HCT116 (cell line): ENCODE measurements at regions not wholly inside any gene's neighbourhood (a gene's known extent, or its start where the extent isn't known, plus 50 kb on each side); places are given as distances from the start of the nearest gene placed in this dataset.
A peak's percentile ranks its signal among the peaks of the same experiment; 100 is the strongest.

ENCODE experiments used
- ATAC-seq: fragments of 200-7000 bp; cut with Tn5 transposase; 2 replicates; pipeline ENCODE4 v1.9.1; 2020; ENCODE audit warnings: mild to moderate bottlenecking, moderate library complexity
- BruUV-seq: library from RNA; stranded (reverse); fragments of 400-500 nt; replicated peaks from 2 replicates; lab custom pipeline; 2021; lab: Mats Ljungman, UMichigan
- CTCF ChIA-PET: fragments of 300-600 bp; sonication (Branson Sonifier 250); formaldehyde crosslinking; loops from one replicate; lab custom pipeline; 2021; ENCODE audit warnings: antibody characterized with exemption; lab: Charles Lee
- POLR2A ChIA-PET: fragments of 300-600, 350-600 bp; sonication (Branson Sonifier 250); formaldehyde crosslinking; loops from one replicate; lab custom pipeline; 2021; ENCODE audit warnings: antibody characterized with exemption; lab: Charles Lee
- RAD21 ChIA-PET, 2 experiments: fragments of 300-600 bp; sonication (Branson Sonifier 250); formaldehyde crosslinking; loops; one replicate each; lab custom pipeline; 2023; ENCODE audit warnings: low total read pairs in 2 of 2; ENCODE audit not compliant: uncharacterized antibody in 2 of 2, unreplicated experiment in 2 of 2, low non-redundant PET in 1 of 2; lab: Charles Lee
- DNase-seq: peaks from one replicate; pipeline ENCODE4 v3.0.0-alpha.2; 2010; ENCODE audit warnings: low read depth, low spot score
- H2AFZ ChIP-seq: fragments of 200-600 bp; shearing (Covaris generic), sonication (generic); 2 replicates; pipeline ENCODE4 v1.6.1; 2017; ENCODE audit warnings: low read depth, mixed run types, mixed read lengths, antibody characterized with exemption, low read length; ENCODE audit not compliant: poor library complexity, severe bottlenecking
- H3K27ac ChIP-seq: 2 replicates; pipeline ENCODE4 v1.5.1; 2012; ENCODE audit warnings: low read depth, low read length
- H3K27me3 ChIP-seq: fragments of 200-600 bp; sonication (generic); 2 replicates; pipeline ENCODE4 v1.6.1; 2016; ENCODE audit warnings: mixed run types, low read length, mixed read lengths; ENCODE audit not compliant: insufficient read depth
- H3K36me3 ChIP-seq, 2 experiments: fragments of 200-500 bp in 1 of 2; fragments of 200-600 bp in 1 of 2; sonication (Bioruptor generic) in 1 of 2; sonication (generic) in 1 of 2; 2 replicates each; pipeline versions ENCODE4 v1.5.1 to v1.6.1; 2014 to 2016; ENCODE audit warnings: low read length in 2 of 2, inconsistent platforms in 1 of 2, mixed read lengths in 1 of 2, mixed run types in 1 of 2; ENCODE audit not compliant: insufficient read depth in 2 of 2, control insufficient read depth in 1 of 2
- H3K4me1 ChIP-seq, 2 experiments: fragments of 200-600 bp in 1 of 2; sonication (generic) in 1 of 2; 2 replicates each; pipeline versions ENCODE4 v1.5.1 to v1.6.1; 2012 to 2017; ENCODE audit warnings: low read length in 2 of 2, inconsistent platforms in 1 of 2, mild to moderate bottlenecking in 1 of 2, mixed read lengths in 1 of 2, mixed run types in 1 of 2, moderate library complexity in 1 of 2; ENCODE audit not compliant: insufficient read depth in 2 of 2, control insufficient read depth in 1 of 2
- H3K4me2 ChIP-seq: fragments of 200-600 bp; sonication (generic); 2 replicates; pipeline ENCODE4 v1.6.1; 2017; ENCODE audit warnings: mixed run types, low read length, mixed read lengths
- H3K4me3 ChIP-seq, 2 experiments: fragments of 200-600 bp in 1 of 2; sonication (generic) in 1 of 2; replicated peaks in 1 of 2; 2 replicates each; pipeline ENCODE4 v1.5.1; 2011 to 2016; ENCODE audit warnings: low read length in 2 of 2, control low read depth in 1 of 2, low read depth in 1 of 2, mild to moderate bottlenecking in 1 of 2, mixed read lengths in 1 of 2, mixed run types in 1 of 2
- H3K79me2 ChIP-seq: fragments of 200-600 bp; sonication (generic); 2 replicates; pipeline ENCODE4 v1.6.1; 2017; ENCODE audit warnings: mild to moderate bottlenecking, mixed run types, low read length, moderate library complexity, mixed read lengths; ENCODE audit not compliant: insufficient read depth
- H3K9ac ChIP-seq: fragments of 200-600 bp; sonication (generic); 2 replicates; pipeline ENCODE4 v1.6.1; 2016; ENCODE audit warnings: low read length, mixed read lengths
- H3K9me2 ChIP-seq: fragments of 200-600 bp; sonication (generic), shearing (Covaris generic); 2 replicates; pipeline ENCODE4 v1.6.1; 2017; ENCODE audit warnings: mixed run types, mild to moderate bottlenecking, moderate library complexity; ENCODE audit not compliant: insufficient read depth
- H3K9me3 ChIP-seq, 2 experiments: fragments of 200-500 bp in 1 of 2; fragments of 200-600 bp in 1 of 2; sonication (Bioruptor generic) in 1 of 2; sonication (generic) in 1 of 2; 2 replicates each; pipeline ENCODE4 v1.6.1; 2014 to 2017; ENCODE audit warnings: low read length in 2 of 2, mixed read lengths in 2 of 2, inconsistent platforms in 1 of 2, low read depth in 1 of 2, mild to moderate bottlenecking in 1 of 2, mixed run types in 1 of 2, moderate library complexity in 1 of 2; ENCODE audit not compliant: control insufficient read depth in 1 of 2, insufficient read depth in 1 of 2
- H4K20me1 ChIP-seq: fragments of 200-600 bp; sonication (generic), shearing (Covaris generic); 2 replicates; pipeline ENCODE4 v1.6.1; 2017; ENCODE audit warnings: mixed run types, mild to moderate bottlenecking, moderate library complexity; ENCODE audit not compliant: insufficient read depth
- CBX3 ChIP-seq: IDR thresholded peaks from 2 replicates; pipeline ENCODE4 v1.6.1; 2012; ENCODE audit warnings: low read depth
- EZH2 ChIP-seq: fragments of 200-600 bp; sonication (generic); IDR thresholded peaks from 2 replicates; pipeline ENCODE4 v1.6.1; 2017; ENCODE audit warnings: antibody characterized with exemption, mixed run types
- EZH2phosphoT487 ChIP-seq: fragments of 200-600 bp; IDR thresholded peaks from 2 replicates; pipeline ENCODE4 v1.6.1; 2018; ENCODE audit warnings: antibody characterized with exemption, borderline replicate concordance
- FOSL1 ChIP-seq: IDR thresholded peaks from 2 replicates; pipeline ENCODE4 v1.6.1; 2012; ENCODE audit warnings: low read depth
- POLR2A ChIP-seq: IDR thresholded peaks from 2 replicates; pipeline ENCODE4 v1.7.0; 2011; ENCODE audit warnings: borderline replicate concordance; ENCODE audit not compliant: insufficient read depth, insufficient read length; ENCODE audit errors: extremely low read depth
- RAD21 ChIP-seq: IDR thresholded peaks from 2 replicates; pipeline ENCODE4 v1.6.1; 2012; ENCODE audit warnings: low read depth, mild to moderate bottlenecking
- REST ChIP-seq: IDR thresholded peaks from 2 replicates; pipeline ENCODE4 v1.6.1; 2012; ENCODE audit warnings: low read depth
- SP1 ChIP-seq: IDR thresholded peaks from 2 replicates; pipeline ENCODE4 v1.6.1; 2012; ENCODE audit warnings: low read depth
- ZFX ChIP-seq: fragments of 450-650 bp; IDR thresholded peaks from 2 replicates; pipeline ENCODE4 v1.6.1; 2017
- ZNF274 ChIP-seq: fragments of 200-500 bp; sonication (Bioruptor generic); IDR thresholded peaks from 2 replicates; pipeline ENCODE4 v1.6.1; 2014; ENCODE audit warnings: mild to moderate bottlenecking, low read depth, low read length, inconsistent platforms
- intact Hi-C: fragments of 100-400 bp; cut with micrococcal nuclease; formaldehyde crosslinking; loops from 2 replicates; pipeline ENCODE4 v1.10.0; 2022
- TF ChIP-seq, protein P1 (sequence below): IDR thresholded peaks from 2 replicates; pipeline ENCODE4 v1.6.1; 2011; ENCODE audit warnings: mild to moderate bottlenecking, low read length, moderate library complexity; ENCODE audit not compliant: insufficient replicate concordance; ENCODE audit errors: extremely low read depth
- TF ChIP-seq, protein P2 (sequence below), 3 experiments: fragments of 200-600 bp in 1 of 3; sonication (generic) in 1 of 3; IDR thresholded peaks in 2 of 3; conservative IDR thresholded peaks in 1 of 3; 2 replicates each; pipeline ENCODE4 v1.5.1; 2012 to 2017; ENCODE audit warnings: low read depth in 2 of 3, low read length in 2 of 3, antibody characterized with exemption in 1 of 3, borderline replicate concordance in 1 of 3, control low read depth in 1 of 3, mild to moderate bottlenecking in 1 of 3, mixed read lengths in 1 of 3, mixed run types in 1 of 3, moderate library complexity in 1 of 3; ENCODE audit not compliant: insufficient read depth in 1 of 3
- TF ChIP-seq, protein P3 (sequence below): IDR thresholded peaks from 2 replicates; pipeline ENCODE4 v1.6.1; 2012

- ATAC-seq (peak; percentile 82), DNase-seq (no peak)
- Histone ChIP-seq H3K27ac (no peak overlapping the region), H2AFZ (peak overlapping the region; percentile 37), H3K9ac (no peak overlapping the region), H3K4me1 (no peaks in the 10 kb centered on the region), H4K20me1 (no peaks in the 10 kb centered on the region), H3K9me3 (no peaks in the 10 kb centered on the region), H3K79me2 (no peaks in the 10 kb centered on the region), H3K36me3 (no peaks in the 10 kb centered on the region), H3K9me2 (no peaks in the 10 kb centered on the region), H3K4me3 (no peak overlapping the region), H3K27me3 (no peaks in the 10 kb centered on the region), H3K4me2 (no peak overlapping the region)
- ChIA-PET RAD21 (no interaction called here), CTCF (no interaction called here), POLR2A (no interaction called here)
- intact Hi-C loops: loop anchor here (2.0 kb wide), 1 partner anchor 1052 kb away; no protein-coding TSS in a partner anchor
- no TSS peak for BruUV-seq
- TF ChIP-seq ZNF274 (no peak), REST (no peak), POLR2A (no peak), EZH2phosphoT487 (no peak), ZFX (no peak), CBX3 (no peak), RAD21 (peak; percentile 58), EZH2 (no peak), SP1 (no peak), FOSL1 (no peak)
- TF ChIP-seq, protein P1, sequence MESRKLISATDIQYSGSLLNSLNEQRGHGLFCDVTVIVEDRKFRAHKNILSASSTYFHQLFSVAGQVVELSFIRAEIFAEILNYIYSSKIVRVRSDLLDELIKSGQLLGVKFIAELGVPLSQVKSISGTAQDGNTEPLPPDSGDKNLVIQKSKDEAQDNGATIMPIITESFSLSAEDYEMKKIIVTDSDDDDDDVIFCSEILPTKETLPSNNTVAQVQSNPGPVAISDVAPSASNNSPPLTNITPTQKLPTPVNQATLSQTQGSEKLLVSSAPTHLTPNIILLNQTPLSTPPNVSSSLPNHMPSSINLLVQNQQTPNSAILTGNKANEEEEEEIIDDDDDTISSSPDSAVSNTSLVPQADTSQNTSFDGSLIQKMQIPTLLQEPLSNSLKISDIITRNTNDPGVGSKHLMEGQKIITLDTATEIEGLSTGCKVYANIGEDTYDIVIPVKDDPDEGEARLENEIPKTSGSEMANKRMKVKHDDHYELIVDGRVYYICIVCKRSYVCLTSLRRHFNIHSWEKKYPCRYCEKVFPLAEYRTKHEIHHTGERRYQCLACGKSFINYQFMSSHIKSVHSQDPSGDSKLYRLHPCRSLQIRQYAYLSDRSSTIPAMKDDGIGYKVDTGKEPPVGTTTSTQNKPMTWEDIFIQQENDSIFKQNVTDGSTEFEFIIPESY: no peak
- TF ChIP-seq, protein P2, sequence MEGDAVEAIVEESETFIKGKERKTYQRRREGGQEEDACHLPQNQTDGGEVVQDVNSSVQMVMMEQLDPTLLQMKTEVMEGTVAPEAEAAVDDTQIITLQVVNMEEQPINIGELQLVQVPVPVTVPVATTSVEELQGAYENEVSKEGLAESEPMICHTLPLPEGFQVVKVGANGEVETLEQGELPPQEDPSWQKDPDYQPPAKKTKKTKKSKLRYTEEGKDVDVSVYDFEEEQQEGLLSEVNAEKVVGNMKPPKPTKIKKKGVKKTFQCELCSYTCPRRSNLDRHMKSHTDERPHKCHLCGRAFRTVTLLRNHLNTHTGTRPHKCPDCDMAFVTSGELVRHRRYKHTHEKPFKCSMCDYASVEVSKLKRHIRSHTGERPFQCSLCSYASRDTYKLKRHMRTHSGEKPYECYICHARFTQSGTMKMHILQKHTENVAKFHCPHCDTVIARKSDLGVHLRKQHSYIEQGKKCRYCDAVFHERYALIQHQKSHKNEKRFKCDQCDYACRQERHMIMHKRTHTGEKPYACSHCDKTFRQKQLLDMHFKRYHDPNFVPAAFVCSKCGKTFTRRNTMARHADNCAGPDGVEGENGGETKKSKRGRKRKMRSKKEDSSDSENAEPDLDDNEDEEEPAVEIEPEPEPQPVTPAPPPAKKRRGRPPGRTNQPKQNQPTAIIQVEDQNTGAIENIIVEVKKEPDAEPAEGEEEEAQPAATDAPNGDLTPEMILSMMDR (IDR thresholded peaks at IDR 0.05 in 2 of 3, conservative IDR thresholded peaks at IDR 0.05 in 1 of 3; ENCODE audit: borderline replicate concordance in 1 of 3, insufficient read depth in 1 of 3, low read depth in 2 of 3, low read length in 2 of 3): peak; percentile 28 to 50 (median 36); a peak in 4 of 6 replicates
- TF ChIP-seq, protein P3, sequence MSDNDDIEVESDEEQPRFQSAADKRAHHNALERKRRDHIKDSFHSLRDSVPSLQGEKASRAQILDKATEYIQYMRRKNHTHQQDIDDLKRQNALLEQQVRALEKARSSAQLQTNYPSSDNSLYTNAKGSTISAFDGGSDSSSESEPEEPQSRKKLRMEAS: no peak
- TF ChIP-seq, all 23 proteins: peak for 2
Measured at GRCh38 chr4:163679189-163679588, 184.7 kb downstream of the TMA16 start.
